Adipocyte (in vitro differentiated cells): ENCODE measurements at regions not wholly inside any gene's neighbourhood (a gene's known extent, or its start where the extent isn't known, plus 50 kb on each side); places are given as distances from the start of the nearest gene placed in this dataset.

Experiments
- DNase-seq: peaks from one replicate; pipeline ENCODE4 v3.0.0-alpha.2; 2015; ENCODE audit warnings: low read depth
- H3K27me3 ChIP-seq: replicated peaks from 2 replicates; pipeline ENCODE4 v1.7.0; 2013; ENCODE audit warnings: mild to moderate bottlenecking, low read length, moderate library complexity; ENCODE audit not compliant: control insufficient read depth, insufficient read depth
- H3K36me3 ChIP-seq: 2 replicates; pipeline ENCODE4 v1.7.0; 2013; ENCODE audit warnings: low read length, mild to moderate bottlenecking, moderate library complexity; ENCODE audit not compliant: control insufficient read depth, insufficient read depth, severe bottlenecking
- H3K4me1 ChIP-seq: 2 replicates; pipeline ENCODE4 v1.7.0; 2013; ENCODE audit warnings: mild to moderate bottlenecking, low read length, moderate library complexity; ENCODE audit not compliant: control insufficient read depth, insufficient read depth
- H3K4me3 ChIP-seq: 2 replicates; pipeline ENCODE4 v1.7.0; 2013; ENCODE audit warnings: mild to moderate bottlenecking, low read length, moderate library complexity
- H3K9ac ChIP-seq: 2 replicates; pipeline ENCODE4 v1.7.0; 2013; ENCODE audit warnings: mild to moderate bottlenecking, low read length, moderate library complexity
- H3K9me3 ChIP-seq: 2 replicates; pipeline ENCODE4 v1.7.0; 2013; ENCODE audit warnings: mild to moderate bottlenecking, low read length, moderate library complexity; ENCODE audit not compliant: control insufficient read depth

GRCh38 chr22:49576241-49577141 is 251.2 kb downstream of the BRD1 start:
- Histone ChIP-seq H3K27me3 (no peaks in the 10 kb centered on the region), H3K4me1 (no peaks in the 10 kb centered on the region), H3K9me3 (peaks cover 10% of the 10 kb centered on the region), H3K4me3 (no peak overlapping the region), H3K36me3 (no peaks in the 10 kb centered on the region), H3K9ac (no peak overlapping the region)
- no peak for DNase-seq

- no peak overlapping the region for H3K4me3 ChIP-seq
- no peaks in the 10 kb centered on the region for H3K36me3 ChIP-seq
- H3K9ac ChIP-seq: no peak overlapping the region
- H3K4me1 ChIP-seq: no peaks in the 10 kb centered on the region
- H3K9me3 ChIP-seq: peaks cover 10% of the 10 kb centered on the region
- no peaks in the 10 kb centered on the region for H3K27me3 ChIP-seq
- no peak for DNase-seq
Measured at GRCh38 chr22:49575703-49576081, 252.0 kb downstream of the BRD1 start.

- Histone ChIP-seq H3K27me3 (no peaks in the 10 kb centered on the region), H3K4me1 (no peaks in the 10 kb centered on the region), H3K4me3 (no peak overlapping the region), H3K9me3 (peaks cover 7% of the 10 kb centered on the region), H3K9ac (no peak overlapping the region), H3K36me3 (no peaks in the 10 kb centered on the region)
- DNase-seq: no peak
Measured at GRCh38 chr22:49574881-49575702, 252.6 kb downstream of the BRD1 start.

- no peak for DNase-seq
- Histone ChIP-seq H3K9me3 (peaks cover 4% of the 10 kb centered on the region), H3K4me3 (no peak overlapping the region), H3K4me1 (no peaks in the 10 kb centered on the region), H3K9ac (no peak overlapping the region), H3K36me3 (no peaks in the 10 kb centered on the region), H3K27me3 (no peaks in the 10 kb centered on the region)
Measured at GRCh38 chr22:49574205-49574880, 253.3 kb downstream of the BRD1 start.

GRCh38 chr22:49573109-49573765 is 254.4 kb downstream of the BRD1 start:
- Histone ChIP-seq H3K9ac (no peak overlapping the region), H3K9me3 (no peaks in the 10 kb centered on the region), H3K27me3 (no peaks in the 10 kb centered on the region), H3K36me3 (no peaks in the 10 kb centered on the region), H3K4me1 (no peaks in the 10 kb centered on the region), H3K4me3 (no peak overlapping the region)
- no peak for DNase-seq

- Histone ChIP-seq H3K9ac (no peak overlapping the region), H3K4me3 (no peak overlapping the region), H3K27me3 (no peaks in the 10 kb centered on the region), H3K9me3 (no peaks in the 10 kb centered on the region), H3K4me1 (no peaks in the 10 kb centered on the region), H3K36me3 (no peaks in the 10 kb centered on the region)
- DNase-seq: no peak
Measured at GRCh38 chr22:49571326-49571725, 256.3 kb downstream of the BRD1 start.

GRCh38 chr22:49570032-49570848 is 257.4 kb downstream of the BRD1 start:
- Histone ChIP-seq H3K9me3 (no peaks in the 10 kb centered on the region), H3K9ac (no peak overlapping the region), H3K4me1 (no peaks in the 10 kb centered on the region), H3K36me3 (no peaks in the 10 kb centered on the region), H3K4me3 (no peak overlapping the region), H3K27me3 (no peaks in the 10 kb centered on the region)
- no peak for DNase-seq

- no peak overlapping the region for H3K4me3 ChIP-seq
- no peaks in the 10 kb centered on the region for H3K9me3 ChIP-seq
- no peak overlapping the region for H3K9ac ChIP-seq
- H3K36me3 ChIP-seq: no peaks in the 10 kb centered on the region
- no peak for DNase-seq
- H3K4me1 ChIP-seq: no peaks in the 10 kb centered on the region
- no peaks in the 10 kb centered on the region for H3K27me3 ChIP-seq
Measured at GRCh38 chr22:49569286-49570031, 258.2 kb downstream of the BRD1 start.

GRCh38 chr22:49568751-49569285 is 258.9 kb downstream of the BRD1 start:
- DNase-seq: no peak
- H3K27me3 ChIP-seq: no peaks in the 10 kb centered on the region
- H3K4me1 ChIP-seq: no peaks in the 10 kb centered on the region
- no peaks in the 10 kb centered on the region for H3K36me3 ChIP-seq
- no peak overlapping the region for H3K9ac ChIP-seq
- no peaks in the 10 kb centered on the region for H3K9me3 ChIP-seq
- no peak overlapping the region for H3K4me3 ChIP-seq
